ENCODE measurements at regions not wholly inside any gene's neighbourhood (a gene's known extent, or its start where the extent isn't known, plus 50 kb on each side); places are given as distances from the start of the nearest gene placed in this dataset.

GRCh38 chr9:27747450-27747849 is 174.2 kb upstream of the C9orf72 start:
- no peaks in the 10 kb centered on the region for H3K27me3 ChIP-seq (ENCODE audit: control insufficient read depth, insufficient read depth, low read length)
- H3K27ac ChIP-seq (ENCODE audit: low read length) = no peak overlapping the region
- Mint-ChIP-seq H3K27ac (no peak overlapping the region), H3K4me1 (no peaks in the 10 kb centered on the region), H3K4me3 (no peak overlapping the region), H3K36me3 (no peaks in the 10 kb centered on the region), H3K9me3 (peaks cover 3 to 8% of the 10 kb centered on the region in 2 donors), H3K27me3 (ENCODE audit: low read depth in 2 of 2) (no peaks in the 10 kb centered on the region)
- H3K9me3 ChIP-seq (ENCODE audit: control insufficient read depth, insufficient read depth, low read length) = no peaks in the 10 kb centered on the region
- no peaks in the 10 kb centered on the region for H3K4me1 ChIP-seq (ENCODE audit: control insufficient read depth, insufficient read depth, low read length)
- TF ChIP-seq CTCF (IDR thresholded peaks at IDR 0.05) = no peak
- no CpG with 5 or more reads among the region's 1 CpG for WGBS (ENCODE audit: insufficient coverage)
- no peaks in the 10 kb centered on the region for H3K36me3 ChIP-seq (ENCODE audit: control insufficient read depth, insufficient read depth, low read length)
- intact Hi-C loops (cut with micrococcal nuclease) = no loop called here
- H3K4me3 ChIP-seq (ENCODE audit: low read length) = no peak overlapping the region
- no peak for ATAC-seq
- DNase-seq = no peak

GRCh38 chr9:27749838-27750237 is 176.6 kb upstream of the C9orf72 start:
- 62% methylated on average over 2 of the region's 2 CpGs for WGBS (ENCODE audit: insufficient coverage)
- DNase-seq (no peak), ATAC-seq (no peak)
- intact Hi-C loops (cut with micrococcal nuclease) = no loop called here
- no peak overlapping the region for H3K4me3 Mint-ChIP-seq
- Histone ChIP-seq H3K36me3 (ENCODE audit: control insufficient read depth, insufficient read depth, low read length) (no peaks in the 10 kb centered on the region), H3K27me3 (ENCODE audit: control insufficient read depth, insufficient read depth, low read length) (no peaks in the 10 kb centered on the region), H3K27ac (ENCODE audit: low read length) (no peak overlapping the region), H3K9me3 (ENCODE audit: control insufficient read depth, insufficient read depth, low read length) (no peaks in the 10 kb centered on the region), H3K4me1 (ENCODE audit: control insufficient read depth, insufficient read depth, low read length) (no peaks in the 10 kb centered on the region), H3K4me3 (ENCODE audit: low read length) (no peak overlapping the region)
- no peak overlapping the region for H3K27ac Mint-ChIP-seq
- no peaks in the 10 kb centered on the region for H3K27me3 Mint-ChIP-seq (ENCODE audit: low read depth in 2 of 2)
- no peaks in the 10 kb centered on the region for H3K36me3 Mint-ChIP-seq
- peaks cover 3 to 6% of the 10 kb centered on the region in 2 donors for H3K9me3 Mint-ChIP-seq
- TF ChIP-seq CTCF (IDR thresholded peaks at IDR 0.05) = no peak
- H3K4me1 Mint-ChIP-seq = no peaks in the 10 kb centered on the region

- DNase-seq (no peak), ATAC-seq (no peak)
- no peak overlapping the region for H3K4me3 Mint-ChIP-seq
- Histone ChIP-seq H3K4me1 (ENCODE audit: control insufficient read depth, insufficient read depth, low read length) (no peaks in the 10 kb centered on the region), H3K9me3 (ENCODE audit: control insufficient read depth, insufficient read depth, low read length) (no peaks in the 10 kb centered on the region), H3K27me3 (ENCODE audit: control insufficient read depth, insufficient read depth, low read length) (no peaks in the 10 kb centered on the region), H3K4me3 (ENCODE audit: low read length) (no peak overlapping the region), H3K27ac (ENCODE audit: low read length) (no peak overlapping the region), H3K36me3 (ENCODE audit: control insufficient read depth, insufficient read depth, low read length) (no peaks in the 10 kb centered on the region)
- peaks cover 3 to 6% of the 10 kb centered on the region in 2 donors for H3K9me3 Mint-ChIP-seq
- TF ChIP-seq CTCF (IDR thresholded peaks at IDR 0.05) = no peak
- H3K27ac Mint-ChIP-seq = no peak overlapping the region
- no peaks in the 10 kb centered on the region for H3K36me3 Mint-ChIP-seq
- H3K27me3 Mint-ChIP-seq (ENCODE audit: low read depth in 2 of 2) = no peaks in the 10 kb centered on the region
- intact Hi-C loops (cut with micrococcal nuclease) = no loop called here
- 55% methylated on average over 3 of the region's 3 CpGs for WGBS (ENCODE audit: insufficient coverage)
- no peaks in the 10 kb centered on the region for H3K4me1 Mint-ChIP-seq
Measured at GRCh38 chr9:27750566-27750965, 177.3 kb upstream of the C9orf72 start.

- H3K9me3 Mint-ChIP-seq = peaks cover 7 to 8% of the 10 kb centered on the region in 2 donors
- DNase-seq (no peak), ATAC-seq (no peak)
- H3K27ac Mint-ChIP-seq = no peak overlapping the region
- no peaks in the 10 kb centered on the region for H3K27me3 Mint-ChIP-seq (ENCODE audit: low read depth in 2 of 2)
- 94% methylated on average over 4 of the region's 4 CpGs for WGBS (ENCODE audit: insufficient coverage)
- H3K4me3 Mint-ChIP-seq = no peak overlapping the region
- intact Hi-C loops (cut with micrococcal nuclease) = no loop called here
- Histone ChIP-seq H3K27ac (ENCODE audit: low read length) (no peak overlapping the region), H3K4me1 (ENCODE audit: control insufficient read depth, insufficient read depth, low read length) (no peaks in the 10 kb centered on the region), H3K36me3 (ENCODE audit: control insufficient read depth, insufficient read depth, low read length) (no peaks in the 10 kb centered on the region), H3K9me3 (ENCODE audit: control insufficient read depth, insufficient read depth, low read length) (no peaks in the 10 kb centered on the region), H3K4me3 (ENCODE audit: low read length) (no peak overlapping the region), H3K27me3 (ENCODE audit: control insufficient read depth, insufficient read depth, low read length) (no peaks in the 10 kb centered on the region)
- TF ChIP-seq CTCF (IDR thresholded peaks at IDR 0.05) = no peak
- H3K36me3 Mint-ChIP-seq = no peaks in the 10 kb centered on the region
- no peaks in the 10 kb centered on the region for H3K4me1 Mint-ChIP-seq
Measured at GRCh38 chr9:27752069-27752468, 178.8 kb upstream of the C9orf72 start.
